GM06990 (cell line): ENCODE measurements at regions not wholly inside any gene's neighbourhood (a gene's known extent, or its start where the extent isn't known, plus 50 kb on each side); places are given as distances from the start of the nearest gene placed in this dataset.
"Not testable (repeated sequence)": the region's sequence is repeated elsewhere in the genome, so short reads cannot be mapped to it uniquely, and the experiment has no call there.

ENCODE experiments used
- DNase-seq: peaks from one replicate; pipeline ENCODE4 v3.0.0-alpha.2; 2011; ENCODE audit not compliant: insufficient read length; ENCODE audit errors: extremely low read depth
- H3K27me3 ChIP-seq: replicated peaks from 2 replicates; pipeline ENCODE4 v1.6.0; 2011; ENCODE audit warnings: low read length; ENCODE audit not compliant: control insufficient read depth, insufficient read depth
- H3K36me3 ChIP-seq: 2 replicates; pipeline ENCODE4 v1.5.1; 2011; ENCODE audit warnings: low read length; ENCODE audit not compliant: control insufficient read depth, insufficient read depth
- H3K4me3 ChIP-seq: replicated peaks from 2 replicates; pipeline ENCODE4 v1.5.1; 2011; ENCODE audit warnings: low read depth, mild to moderate bottlenecking, control low read depth, low read length
- TF ChIP-seq, protein P1 (sequence below): IDR thresholded peaks from 2 replicates; pipeline ENCODE4 v1.5.1; 2011; ENCODE audit warnings: low read length, control low read depth, mild to moderate bottlenecking, inconsistent platforms; ENCODE audit not compliant: insufficient read depth, poor library complexity, severe bottlenecking

DNA sequence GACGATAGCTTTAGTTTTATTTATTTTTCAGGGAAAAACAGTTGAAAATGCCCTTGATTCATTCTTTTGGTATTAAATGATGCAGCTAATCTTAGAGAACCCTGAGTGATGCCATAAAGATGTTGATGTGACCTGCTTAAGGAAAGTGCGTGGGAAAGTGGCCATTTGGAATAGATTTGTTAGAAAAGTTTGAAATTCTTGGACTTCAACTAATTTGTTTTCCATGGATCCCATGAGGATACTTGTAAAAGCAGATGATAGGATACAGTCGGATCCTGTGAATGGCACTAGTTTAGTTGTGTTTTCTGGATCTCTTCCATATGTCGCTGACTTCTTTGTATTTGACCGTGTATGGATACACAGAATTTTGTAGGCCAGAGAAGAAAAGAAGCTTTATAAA lies 69.0 kb downstream of the SEPTIN7 start:
- DNase-seq = no peak
- TF ChIP-seq, protein P1, sequence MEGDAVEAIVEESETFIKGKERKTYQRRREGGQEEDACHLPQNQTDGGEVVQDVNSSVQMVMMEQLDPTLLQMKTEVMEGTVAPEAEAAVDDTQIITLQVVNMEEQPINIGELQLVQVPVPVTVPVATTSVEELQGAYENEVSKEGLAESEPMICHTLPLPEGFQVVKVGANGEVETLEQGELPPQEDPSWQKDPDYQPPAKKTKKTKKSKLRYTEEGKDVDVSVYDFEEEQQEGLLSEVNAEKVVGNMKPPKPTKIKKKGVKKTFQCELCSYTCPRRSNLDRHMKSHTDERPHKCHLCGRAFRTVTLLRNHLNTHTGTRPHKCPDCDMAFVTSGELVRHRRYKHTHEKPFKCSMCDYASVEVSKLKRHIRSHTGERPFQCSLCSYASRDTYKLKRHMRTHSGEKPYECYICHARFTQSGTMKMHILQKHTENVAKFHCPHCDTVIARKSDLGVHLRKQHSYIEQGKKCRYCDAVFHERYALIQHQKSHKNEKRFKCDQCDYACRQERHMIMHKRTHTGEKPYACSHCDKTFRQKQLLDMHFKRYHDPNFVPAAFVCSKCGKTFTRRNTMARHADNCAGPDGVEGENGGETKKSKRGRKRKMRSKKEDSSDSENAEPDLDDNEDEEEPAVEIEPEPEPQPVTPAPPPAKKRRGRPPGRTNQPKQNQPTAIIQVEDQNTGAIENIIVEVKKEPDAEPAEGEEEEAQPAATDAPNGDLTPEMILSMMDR = no peak
- H3K36me3 ChIP-seq = peaks cover 3% of the 10 kb centered on the region
- H3K4me3 ChIP-seq = no peak overlapping the region
- H3K27me3 ChIP-seq = no peaks in the 10 kb centered on the region

DNA sequence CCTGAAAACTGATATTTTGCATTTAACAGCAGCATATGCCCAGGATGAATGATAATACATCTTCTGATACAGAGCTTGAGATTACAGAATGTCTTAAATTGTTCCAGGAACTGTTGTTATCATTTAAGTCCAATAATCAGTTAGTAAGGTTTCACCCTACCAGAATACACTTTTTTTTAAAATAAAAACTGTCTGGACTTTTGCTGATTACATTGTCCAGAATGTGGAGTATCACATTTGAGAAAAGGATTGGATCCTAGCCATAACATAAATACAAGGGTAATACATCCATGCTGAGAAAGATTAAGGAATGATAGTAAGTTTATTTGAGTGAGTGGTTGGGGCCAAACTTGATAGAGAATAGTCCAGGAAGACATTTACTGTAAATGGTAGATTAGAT lies 71.0 kb downstream of the SEPTIN7 start:
- Histone ChIP-seq H3K27me3 (no peaks in the 10 kb centered on the region), H3K4me3 (no peak overlapping the region), H3K36me3 (peaks cover under 1% of the 10 kb centered on the region)
- no peak for DNase-seq
- TF ChIP-seq, protein P1 = no peak

DNA sequence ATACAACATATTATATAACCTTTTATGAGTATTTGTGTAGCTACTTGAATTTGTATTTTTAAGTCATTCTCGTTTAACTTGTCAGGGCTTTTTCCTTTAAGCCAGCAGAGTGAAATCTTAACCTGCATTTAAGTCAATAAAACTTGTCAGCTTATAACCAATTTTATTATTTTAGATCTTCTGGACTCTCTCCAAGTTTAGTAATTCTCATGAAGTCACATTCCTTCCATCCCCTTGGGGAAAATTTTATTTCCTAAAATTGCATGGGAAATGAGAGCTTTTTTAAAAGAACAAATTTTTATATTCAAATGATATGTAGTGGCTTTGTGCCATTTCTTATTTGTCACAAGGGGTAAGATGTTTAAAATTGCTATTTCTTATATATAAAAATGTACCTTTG lies 74.0 kb downstream of the SEPTIN7 start:
- no peak for DNase-seq
- Histone ChIP-seq H3K4me3 (no peak overlapping the region), H3K36me3 (no peaks in the 10 kb centered on the region; the same call in 1 of the 2 replicates), H3K27me3 (no peaks in the 10 kb centered on the region)
- TF ChIP-seq, protein P1 = no peak

DNA sequence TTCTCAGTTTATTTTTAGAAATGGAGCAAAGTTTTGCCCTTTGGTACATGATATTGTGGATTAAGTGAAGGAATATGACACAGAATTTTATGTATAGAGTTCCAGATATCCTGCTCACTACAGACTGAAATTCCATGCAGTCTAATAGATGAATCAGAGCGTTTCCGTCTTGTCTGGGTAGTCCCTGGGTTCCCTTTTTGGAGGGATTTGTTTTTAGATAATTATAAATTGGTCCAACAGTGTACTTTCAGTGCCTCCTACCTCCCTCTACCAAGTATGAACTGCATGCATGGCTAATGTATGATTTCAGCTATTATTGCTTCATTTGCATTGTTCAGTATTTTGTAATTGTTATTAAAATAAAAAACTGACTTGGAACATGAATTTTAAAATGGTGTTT lies 74.4 kb downstream of the SEPTIN7 start:
- Histone ChIP-seq H3K36me3 (no peaks in the 10 kb centered on the region; the same call in 1 of the 2 replicates), H3K4me3 (no peak overlapping the region), H3K27me3 (no peaks in the 10 kb centered on the region)
- DNase-seq = no peak
- TF ChIP-seq, protein P1 = no peak

DNA sequence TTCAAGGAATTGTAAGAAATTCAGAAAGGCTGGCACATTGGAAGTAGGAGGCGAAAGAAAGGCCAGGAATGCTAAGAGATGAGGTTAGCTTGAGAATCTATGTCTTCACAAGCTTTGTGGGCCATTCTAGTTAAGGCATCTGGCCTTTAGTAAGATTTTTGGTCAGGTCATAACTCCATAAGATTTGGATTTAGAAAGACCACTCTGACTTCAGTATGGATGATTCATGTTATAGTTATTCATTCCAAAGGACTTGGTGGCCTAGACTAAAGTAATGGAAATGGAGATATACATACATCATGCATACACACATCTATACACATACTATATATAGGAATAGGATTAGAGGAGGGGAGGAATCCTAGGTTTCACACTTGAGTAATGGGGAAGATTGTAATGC lies 77.5 kb downstream of the SEPTIN7 start:
- no peak for DNase-seq
- Histone ChIP-seq H3K36me3 (no peaks in the 10 kb centered on the region; the same call in 1 of the 2 replicates), H3K27me3 (no peaks in the 10 kb centered on the region), H3K4me3 (no peak overlapping the region)
- TF ChIP-seq, protein P1 = no peak

DNA sequence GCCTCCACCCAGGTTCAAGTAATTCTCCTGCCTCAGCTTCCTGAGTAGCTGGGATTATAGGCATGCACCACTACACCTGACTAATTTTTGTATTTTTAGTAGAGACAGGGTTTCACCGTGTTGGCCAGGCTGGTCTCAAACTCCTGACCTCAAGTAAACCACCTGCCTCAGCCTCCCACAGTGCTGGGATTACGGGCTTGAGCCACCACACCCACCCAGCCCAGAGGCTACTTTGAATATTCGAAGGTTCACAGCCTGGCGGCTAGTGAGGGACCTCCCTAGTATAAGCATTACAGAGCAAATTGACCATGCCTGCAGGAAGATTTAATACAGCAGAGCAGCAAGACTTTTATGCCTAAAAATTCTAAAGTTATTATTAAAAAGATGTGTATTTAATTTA lies 86.6 kb downstream of the SEPTIN7 start:
- not testable (repeated sequence) for H3K27me3 ChIP-seq, H3K36me3 ChIP-seq, H3K4me3 ChIP-seq, DNase-seq
